ENCODE measurements at regions not wholly inside any gene's neighbourhood (a gene's known extent, or its start where the extent isn't known, plus 50 kb on each side); places are given as distances from the start of the nearest gene placed in this dataset.

DNA sequence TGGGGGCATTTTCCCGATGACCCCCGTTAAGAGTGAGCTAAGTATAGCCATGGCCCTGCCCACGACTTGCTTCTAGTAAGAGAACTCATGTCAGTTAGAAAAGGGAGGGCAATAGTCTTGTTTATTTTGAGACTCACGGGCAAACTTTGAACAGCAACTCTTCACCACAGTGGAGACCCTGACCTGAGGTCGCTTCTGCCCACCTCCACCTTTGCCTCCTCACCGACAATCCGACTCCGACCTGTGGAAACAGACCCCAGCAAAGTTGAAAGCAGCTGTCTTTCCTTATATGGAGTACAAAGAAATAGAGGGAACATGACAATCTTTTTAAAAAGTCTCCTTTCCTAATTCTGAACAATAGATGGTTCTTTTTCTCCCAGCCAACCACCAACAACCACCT lies 155.0 kb upstream of the GCFC2 start:
- Histone ChIP-seq H3K9me3 (ENCODE audit: control insufficient read depth in 1 of 2, insufficient read depth in 1 of 2, low read depth in 1 of 2, low read length in 2 of 2) (0 out of 4 replicates have a peak, but pooled peaks cover 0 to 5% of the 10 kb centered on the region in 2 experiments), H3K9ac (ENCODE audit: low read length) (no peak overlapping the region), H3K4me2 (ENCODE audit: low read length) (no peak overlapping the region), H3K4me1 (ENCODE audit: control insufficient read depth in 1 of 2, insufficient read depth in 2 of 2, low read length in 2 of 2) (no peaks in the 10 kb centered on the region), H3K27ac (ENCODE audit: low read depth, low read length) (no peak overlapping the region), H3K27me3 (ENCODE audit: insufficient read depth, low read length) (no peaks in the 10 kb centered on the region), H3K9me2 (ENCODE audit: insufficient read depth) (no peaks in the 10 kb centered on the region), H3K4me3 (replicated peaks in 1 of 2; ENCODE audit: low read depth in 1 of 2, low read length in 2 of 2) (no peak overlapping the region), H3K36me3 (ENCODE audit: control insufficient read depth in 1 of 2, insufficient read depth in 2 of 2, low read length in 2 of 2) (no peaks in the 10 kb centered on the region), H2AFZ (ENCODE audit: low read depth, low read length, poor library complexity, severe bottlenecking) (no peak overlapping the region), H3K79me2 (ENCODE audit: insufficient read depth, low read length) (no peaks in the 10 kb centered on the region), H4K20me1 (ENCODE audit: insufficient read depth) (no peaks in the 10 kb centered on the region)
- DNase-seq (ENCODE audit: low read depth, low spot score): no peak
- no TSS peak for BruUV-seq (replicated peaks)
- ATAC-seq: no peak
- CTCF ChIA-PET: no interaction called here
- RAD21 ChIA-PET (ENCODE audit: low non-redundant PET in 1 of 2, low total read pairs in 2 of 2, uncharacterized antibody in 2 of 2, unreplicated experiment in 2 of 2): no interaction called here
- POLR2A ChIA-PET: no interaction called here
- intact Hi-C loops (cut with micrococcal nuclease): no loop called here
- TF ChIP-seq POLR2A (IDR thresholded peaks at IDR 0.05; ENCODE audit: borderline replicate concordance, extremely low read depth, insufficient read depth, insufficient read length): no peak
- TF ChIP-seq POLR2AphosphoS5 (IDR thresholded peaks at IDR 0.05; ENCODE audit: low read depth, low read length): no peak
- no peak for TF ChIP-seq FOSL1 (IDR thresholded peaks at IDR 0.05; ENCODE audit: low read depth)
- TF ChIP-seq YY1 (IDR thresholded peaks at IDR 0.05; ENCODE audit: extremely low read depth, insufficient replicate concordance, low read depth, low read length): no peak
- no peak for TF ChIP-seq EGR1 (IDR thresholded peaks at IDR 0.05; ENCODE audit: low read depth)
- no peak for TF ChIP-seq SRF (IDR thresholded peaks at IDR 0.05; ENCODE audit: low read depth)
- TF ChIP-seq, protein P1, sequence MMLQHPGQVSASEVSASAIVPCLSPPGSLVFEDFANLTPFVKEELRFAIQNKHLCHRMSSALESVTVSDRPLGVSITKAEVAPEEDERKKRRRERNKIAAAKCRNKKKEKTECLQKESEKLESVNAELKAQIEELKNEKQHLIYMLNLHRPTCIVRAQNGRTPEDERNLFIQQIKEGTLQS (IDR thresholded peaks at IDR 0.05): no peak
- TF ChIP-seq, protein P2, sequence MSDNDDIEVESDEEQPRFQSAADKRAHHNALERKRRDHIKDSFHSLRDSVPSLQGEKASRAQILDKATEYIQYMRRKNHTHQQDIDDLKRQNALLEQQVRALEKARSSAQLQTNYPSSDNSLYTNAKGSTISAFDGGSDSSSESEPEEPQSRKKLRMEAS (IDR thresholded peaks at IDR 0.05): no peak
- TF ChIP-seq, protein P3, sequence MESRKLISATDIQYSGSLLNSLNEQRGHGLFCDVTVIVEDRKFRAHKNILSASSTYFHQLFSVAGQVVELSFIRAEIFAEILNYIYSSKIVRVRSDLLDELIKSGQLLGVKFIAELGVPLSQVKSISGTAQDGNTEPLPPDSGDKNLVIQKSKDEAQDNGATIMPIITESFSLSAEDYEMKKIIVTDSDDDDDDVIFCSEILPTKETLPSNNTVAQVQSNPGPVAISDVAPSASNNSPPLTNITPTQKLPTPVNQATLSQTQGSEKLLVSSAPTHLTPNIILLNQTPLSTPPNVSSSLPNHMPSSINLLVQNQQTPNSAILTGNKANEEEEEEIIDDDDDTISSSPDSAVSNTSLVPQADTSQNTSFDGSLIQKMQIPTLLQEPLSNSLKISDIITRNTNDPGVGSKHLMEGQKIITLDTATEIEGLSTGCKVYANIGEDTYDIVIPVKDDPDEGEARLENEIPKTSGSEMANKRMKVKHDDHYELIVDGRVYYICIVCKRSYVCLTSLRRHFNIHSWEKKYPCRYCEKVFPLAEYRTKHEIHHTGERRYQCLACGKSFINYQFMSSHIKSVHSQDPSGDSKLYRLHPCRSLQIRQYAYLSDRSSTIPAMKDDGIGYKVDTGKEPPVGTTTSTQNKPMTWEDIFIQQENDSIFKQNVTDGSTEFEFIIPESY (IDR thresholded peaks at IDR 0.05; ENCODE audit: extremely low read depth, insufficient replicate concordance, low read length): no peak
- no peak for TF ChIP-seq ZNF274 (IDR thresholded peaks at IDR 0.05; ENCODE audit: low read depth, low read length)
- no peak for TF ChIP-seq CTCF (IDR thresholded peaks at IDR 0.05 in 2 of 3, conservative IDR thresholded peaks at IDR 0.05 in 1 of 3; ENCODE audit: borderline replicate concordance in 1 of 3, insufficient read depth in 1 of 3, low read depth in 2 of 3, low read length in 2 of 3)
- TF ChIP-seq RAD21 (IDR thresholded peaks at IDR 0.05; ENCODE audit: low read depth): no peak
- TF ChIP-seq ELF1 (IDR thresholded peaks at IDR 0.05; ENCODE audit: borderline replicate concordance, low read depth): no peak
